ENCODE measurements at regions not wholly inside any gene's neighbourhood (a gene's known extent, or its start where the extent isn't known, plus 50 kb on each side); places are given as distances from the start of the nearest gene placed in this dataset.

DNA sequence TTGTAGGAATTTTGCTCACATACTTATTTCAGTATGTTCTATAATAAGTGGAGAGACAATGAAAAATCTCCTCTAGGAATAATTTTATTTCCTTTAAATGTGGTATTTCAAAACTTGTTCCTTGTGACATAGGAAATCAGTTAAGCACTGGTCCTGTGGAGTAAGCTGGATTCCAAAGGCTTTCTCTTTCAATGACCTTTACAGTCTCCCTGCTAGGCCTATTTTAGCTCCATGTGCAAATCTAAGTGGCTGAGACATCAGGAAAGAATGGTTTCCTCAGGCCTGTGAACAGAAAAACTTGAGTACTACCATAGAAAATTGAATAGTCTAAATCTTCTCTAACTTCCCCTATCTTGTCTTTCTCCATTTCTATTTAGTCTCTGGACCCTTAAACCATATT lies 514.2 kb upstream of the TLE4 start:
- Histone ChIP-seq H3K36me3 (ENCODE audit: control insufficient read depth in 1 of 2, insufficient read depth in 2 of 2, low read depth in 1 of 2, low read length in 2 of 2) (no peaks in the 10 kb centered on the region), H3K79me1 (replicated peaks; ENCODE audit: low read length, poor library complexity, severe bottlenecking) (no peaks in the 10 kb centered on the region), H4K8ac (ENCODE audit: low read length) (no peak overlapping the region), H3K4me1 (ENCODE audit: control insufficient read depth, insufficient read depth, low read depth, low read length) (no peaks in the 10 kb centered on the region), H2BK15ac (ENCODE audit: low read depth, poor library complexity, severe bottlenecking) (no peak overlapping the region), H4K91ac (ENCODE audit: low read length) (no peak overlapping the region), H3K18ac (ENCODE audit: low read depth in 1 of 2, low read length in 2 of 2) (no peak overlapping the region), H2BK120ac (ENCODE audit: low read depth, low read length) (no peak overlapping the region), H3K4me3 (ENCODE audit: insufficient read depth in 1 of 2, low read depth in 1 of 2, low read length in 2 of 2) (no peak overlapping the region), H2BK5ac (ENCODE audit: low read depth, low read length, poor library complexity, severe bottlenecking) (no peak overlapping the region), H2AFZ (ENCODE audit: low read depth, low read length) (no peak overlapping the region), H3K4me2 (ENCODE audit: low read length, poor library complexity, severe bottlenecking) (no peak overlapping the region), H2BK12ac (ENCODE audit: low read length in 2 of 2) (no peak overlapping the region), H3K9me3 (ENCODE audit: control insufficient read depth, low read length) (no peaks in the 10 kb centered on the region), H3K14ac (ENCODE audit: low read length in 2 of 2) (no peak overlapping the region), H3K23ac (ENCODE audit: low read length in 2 of 2) (no peak overlapping the region), H2AK5ac (ENCODE audit: low read length, severe bottlenecking) (no peak overlapping the region), H3K27ac (ENCODE audit: low read length, poor library complexity, severe bottlenecking) (no peak overlapping the region), H3K9ac (ENCODE audit: low read length) (no peak overlapping the region), H3K27me3 (ENCODE audit: control insufficient read depth in 1 of 2, insufficient read depth in 1 of 2, low read length in 2 of 2) (no peaks in the 10 kb centered on the region), H3K4ac (ENCODE audit: low read depth in 1 of 2, low read length in 2 of 2) (no peak overlapping the region)
- peak; percentile 55 for DNase-seq

- Histone ChIP-seq H3K14ac (ENCODE audit: low read length in 2 of 2) (no peak overlapping the region), H2BK5ac (ENCODE audit: low read depth, low read length, poor library complexity, severe bottlenecking) (no peak overlapping the region), H3K4me2 (ENCODE audit: low read length, poor library complexity, severe bottlenecking) (no peak overlapping the region), H3K79me1 (replicated peaks; ENCODE audit: low read length, poor library complexity, severe bottlenecking) (no peaks in the 10 kb centered on the region), H2AFZ (ENCODE audit: low read depth, low read length) (no peak overlapping the region), H3K4ac (ENCODE audit: low read depth in 1 of 2, low read length in 2 of 2) (no peak overlapping the region), H2BK120ac (ENCODE audit: low read depth, low read length) (no peak overlapping the region), H3K9ac (ENCODE audit: low read length) (no peak overlapping the region), H2BK12ac (ENCODE audit: low read length in 2 of 2) (no peak overlapping the region), H2AK5ac (ENCODE audit: low read length, severe bottlenecking) (no peak overlapping the region), H4K91ac (ENCODE audit: low read length) (no peak overlapping the region), H3K36me3 (ENCODE audit: control insufficient read depth in 1 of 2, insufficient read depth in 2 of 2, low read depth in 1 of 2, low read length in 2 of 2) (no peaks in the 10 kb centered on the region), H3K18ac (ENCODE audit: low read depth in 1 of 2, low read length in 2 of 2) (no peak overlapping the region), H2BK15ac (ENCODE audit: low read depth, poor library complexity, severe bottlenecking) (no peak overlapping the region), H3K27ac (ENCODE audit: low read length, poor library complexity, severe bottlenecking) (no peak overlapping the region), H3K23ac (ENCODE audit: low read length in 2 of 2) (no peak overlapping the region), H3K27me3 (ENCODE audit: control insufficient read depth in 1 of 2, insufficient read depth in 1 of 2, low read length in 2 of 2) (no peaks in the 10 kb centered on the region), H3K9me3 (ENCODE audit: control insufficient read depth, low read length) (no peaks in the 10 kb centered on the region), H3K4me1 (ENCODE audit: control insufficient read depth, insufficient read depth, low read depth, low read length) (no peaks in the 10 kb centered on the region), H3K4me3 (ENCODE audit: insufficient read depth in 1 of 2, low read depth in 1 of 2, low read length in 2 of 2) (no peak overlapping the region), H4K8ac (ENCODE audit: low read length) (no peak overlapping the region)
- WGBS, result 0% methylated on average over 1 of the region's 1 CpG
- DNase-seq, result no peak
Measured at GRCh38 chr9:79060766-79061165, 511.0 kb upstream of the TLE4 start.

GRCh38 chr9:79061752-79062616 lies 509.8 kb upstream of the TLE4 start:
- no peak overlapping the region for H3K27ac ChIP-seq (ENCODE audit: low read length, poor library complexity, severe bottlenecking)
- no peak overlapping the region for H2AFZ ChIP-seq (ENCODE audit: low read depth, low read length)
- 89% methylated on average over 7 of the region's 7 CpGs for WGBS
- H2BK12ac ChIP-seq (ENCODE audit: low read length in 2 of 2), result no peak overlapping the region
- H2BK5ac ChIP-seq (ENCODE audit: low read depth, low read length, poor library complexity, severe bottlenecking), result no peak overlapping the region
- no peak overlapping the region for H4K91ac ChIP-seq (ENCODE audit: low read length)
- no peak overlapping the region for H4K8ac ChIP-seq (ENCODE audit: low read length)
- no peak overlapping the region for H3K4ac ChIP-seq (ENCODE audit: low read depth in 1 of 2, low read length in 2 of 2)
- no peak overlapping the region for H3K14ac ChIP-seq (ENCODE audit: low read length in 2 of 2)
- no peak overlapping the region for H3K23ac ChIP-seq (ENCODE audit: low read length in 2 of 2)
- no peak overlapping the region for H3K9ac ChIP-seq (ENCODE audit: low read length)
- H3K9me3 ChIP-seq (ENCODE audit: control insufficient read depth, low read length), result no peaks in the 10 kb centered on the region
- no peak overlapping the region for H2BK120ac ChIP-seq (ENCODE audit: low read depth, low read length)
- H3K18ac ChIP-seq (ENCODE audit: low read depth in 1 of 2, low read length in 2 of 2), result no peak overlapping the region
- H2AK5ac ChIP-seq (ENCODE audit: low read length, severe bottlenecking), result no peak overlapping the region
- H3K4me2 ChIP-seq (ENCODE audit: low read length, poor library complexity, severe bottlenecking), result no peak overlapping the region
- no peak overlapping the region for H3K4me3 ChIP-seq (ENCODE audit: insufficient read depth in 1 of 2, low read depth in 1 of 2, low read length in 2 of 2)
- H3K4me1 ChIP-seq (ENCODE audit: control insufficient read depth, insufficient read depth, low read depth, low read length), result no peaks in the 10 kb centered on the region
- H3K27me3 ChIP-seq (ENCODE audit: control insufficient read depth in 1 of 2, insufficient read depth in 1 of 2, low read length in 2 of 2), result no peaks in the 10 kb centered on the region
- H3K36me3 ChIP-seq (ENCODE audit: control insufficient read depth in 1 of 2, insufficient read depth in 2 of 2, low read depth in 1 of 2, low read length in 2 of 2), result no peaks in the 10 kb centered on the region
- no peaks in the 10 kb centered on the region for H3K79me1 ChIP-seq (replicated peaks; ENCODE audit: low read length, poor library complexity, severe bottlenecking)
- DNase-seq, result no peak
- H2BK15ac ChIP-seq (ENCODE audit: low read depth, poor library complexity, severe bottlenecking), result no peak overlapping the region

- Histone ChIP-seq H3K18ac (ENCODE audit: low read depth in 1 of 2, low read length in 2 of 2) (no peak overlapping the region), H2BK15ac (ENCODE audit: low read depth, poor library complexity, severe bottlenecking) (no peak overlapping the region), H2BK12ac (ENCODE audit: low read length in 2 of 2) (no peak overlapping the region), H2BK5ac (ENCODE audit: low read depth, low read length, poor library complexity, severe bottlenecking) (no peak overlapping the region), H3K4me1 (ENCODE audit: control insufficient read depth, insufficient read depth, low read depth, low read length) (no peaks in the 10 kb centered on the region), H3K4me2 (ENCODE audit: low read length, poor library complexity, severe bottlenecking) (no peak overlapping the region), H3K79me1 (replicated peaks; ENCODE audit: low read length, poor library complexity, severe bottlenecking) (no peaks in the 10 kb centered on the region), H4K8ac (ENCODE audit: low read length) (no peak overlapping the region), H2AFZ (ENCODE audit: low read depth, low read length) (no peak overlapping the region), H3K4me3 (ENCODE audit: insufficient read depth in 1 of 2, low read depth in 1 of 2, low read length in 2 of 2) (no peak overlapping the region), H4K91ac (ENCODE audit: low read length) (no peak overlapping the region), H3K4ac (ENCODE audit: low read depth in 1 of 2, low read length in 2 of 2) (no peak overlapping the region), H3K9ac (ENCODE audit: low read length) (no peak overlapping the region), H3K23ac (ENCODE audit: low read length in 2 of 2) (no peak overlapping the region), H3K27ac (ENCODE audit: low read length, poor library complexity, severe bottlenecking) (no peak overlapping the region), H2AK5ac (ENCODE audit: low read length, severe bottlenecking) (no peak overlapping the region), H2BK120ac (ENCODE audit: low read depth, low read length) (no peak overlapping the region), H3K14ac (ENCODE audit: low read length in 2 of 2) (no peak overlapping the region), H3K36me3 (ENCODE audit: control insufficient read depth in 1 of 2, insufficient read depth in 2 of 2, low read depth in 1 of 2, low read length in 2 of 2) (no peaks in the 10 kb centered on the region), H3K27me3 (ENCODE audit: control insufficient read depth in 1 of 2, insufficient read depth in 1 of 2, low read length in 2 of 2) (no peaks in the 10 kb centered on the region), H3K9me3 (ENCODE audit: control insufficient read depth, low read length) (peaks cover 5% of the 10 kb centered on the region)
- WGBS, result 98% methylated on average over 2 of the region's 3 CpGs
- no peak for DNase-seq
Measured at GRCh38 chr9:79073201-79073600, 498.6 kb upstream of the TLE4 start.
